Esophagus muscularis mucosa (tissue), 2 donors: ENCODE measurements at regions not wholly inside any gene's neighbourhood (a gene's known extent, or its start where the extent isn't known, plus 50 kb on each side); places are given as distances from the start of the nearest gene placed in this dataset.

ENCODE experiments used
- POLR2A ChIP-seq: fragments of 450-650 bp; IDR thresholded peaks from one replicate; pipeline ENCODE4 v1.6.1; 2017; ENCODE audit warnings: antibody characterized with exemption, moderate library complexity, mild to moderate bottlenecking, low read depth
- POLR2AphosphoS5 ChIP-seq, 2 donors: sonication (generic); formaldehyde crosslinking; IDR thresholded peaks; one replicate each; pipeline ENCODE4 v1.6.1; 2017; ENCODE audit warnings: antibody characterized with exemption in 2 of 2

DNA sequence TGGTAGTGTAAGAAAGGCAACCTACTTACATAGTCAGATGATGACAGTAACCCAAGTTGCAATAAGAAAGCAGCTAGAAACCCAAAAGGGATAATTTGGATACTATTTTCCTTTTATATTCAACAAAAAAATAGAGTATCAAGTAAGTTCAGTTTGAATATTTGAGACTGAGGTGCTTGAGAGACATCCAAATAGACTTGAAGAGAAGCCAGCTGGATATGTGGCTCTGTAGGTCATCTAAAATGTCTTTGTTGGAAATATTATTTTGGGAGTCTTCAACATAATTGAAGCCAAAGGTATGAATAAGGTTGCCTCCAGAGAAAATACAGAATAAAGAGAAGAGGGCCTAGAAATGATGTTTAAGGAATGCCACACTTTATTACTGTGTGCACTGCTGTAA, 438.2 kb upstream of the DIAPH2 start:
- TF ChIP-seq POLR2AphosphoS5 (IDR thresholded peaks at IDR 0.05), result no peak
- TF ChIP-seq POLR2A, result no peak
